ENCODE measurements at regions not wholly inside any gene's neighbourhood (a gene's known extent, or its start where the extent isn't known, plus 50 kb on each side); places are given as distances from the start of the nearest gene placed in this dataset.

DNA sequence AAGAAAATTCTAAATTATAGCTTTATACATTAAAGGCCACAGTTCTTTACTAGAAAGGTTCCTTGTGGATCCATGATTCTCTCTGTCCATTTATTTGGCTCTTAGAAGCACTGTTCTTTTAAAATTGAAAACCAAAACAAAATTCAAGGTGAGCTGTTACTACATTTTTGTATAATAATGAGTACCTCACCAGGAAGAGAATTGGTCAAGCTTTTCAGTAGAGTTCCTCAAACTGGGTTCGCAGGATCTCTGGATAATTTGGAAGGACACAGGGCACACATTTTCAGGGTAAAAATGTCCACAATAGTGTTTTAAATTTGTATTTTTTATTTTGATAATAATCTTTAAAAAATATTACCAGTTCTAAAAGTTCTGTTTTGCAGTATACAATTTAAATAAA is 93.0 kb downstream of the PPP1R3A start:
- no peak for DNase-seq

GRCh38 chr7:113824117-113824823 is 94.5 kb downstream of the PPP1R3A start:
- no peak for DNase-seq

DNA sequence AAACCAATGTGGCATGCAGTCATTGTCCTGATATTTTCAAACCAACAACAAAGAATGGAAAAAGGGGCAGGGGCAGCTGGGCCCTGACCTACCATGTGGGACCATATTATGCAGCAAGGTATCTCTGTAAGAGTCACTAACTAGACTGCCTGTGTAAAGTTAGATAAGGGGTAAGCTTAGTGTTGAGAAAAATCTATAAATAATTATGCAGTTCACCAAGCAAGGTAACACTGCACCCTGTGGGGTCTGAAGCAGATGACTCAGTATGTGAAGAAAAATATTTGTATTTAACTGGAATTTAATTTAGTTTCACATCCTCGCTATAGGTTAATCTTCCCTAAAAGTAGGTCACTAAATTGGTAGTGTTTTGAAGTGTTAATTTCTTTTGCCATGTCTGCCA is 99.3 kb downstream of the PPP1R3A start:
- DNase-seq, result no peak

- no peak for DNase-seq
These were observed 102.2 kb downstream of the PPP1R3A start for GRCh38 chr7:113816639-113817038.

DNA sequence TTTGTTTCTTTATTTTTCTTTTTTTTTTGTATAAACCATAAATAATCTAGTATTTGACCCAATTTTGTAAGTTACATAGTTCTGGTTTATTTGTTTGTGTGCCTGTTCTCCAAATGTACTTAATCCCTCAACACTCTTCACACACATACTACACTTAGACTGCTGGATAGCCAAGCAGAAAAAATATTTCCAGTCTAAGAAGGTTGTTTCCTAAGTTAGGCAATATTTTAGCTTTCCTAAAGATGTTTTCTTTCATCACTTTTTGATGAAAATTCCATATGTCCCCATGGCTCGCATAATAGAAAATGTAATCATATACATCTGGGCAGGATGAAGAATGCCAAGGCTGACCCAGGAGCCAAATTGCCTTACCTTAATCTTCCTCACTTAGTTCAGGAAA is 105.3 kb downstream of the PPP1R3A start:
- no peak for DNase-seq

GRCh38 chr7:113812591-113813255 is 106.1 kb downstream of the PPP1R3A start:
- DNase-seq, result no peak

- DNase-seq, result no peak
These were observed 108.6 kb downstream of the PPP1R3A start for GRCh38 chr7:113810080-113810744.

GRCh38 chr7:113809581-113809980 is 109.2 kb downstream of the PPP1R3A start:
- DNase-seq, result no peak

- no peak for DNase-seq
These were observed 112.0 kb downstream of the PPP1R3A start for GRCh38 chr7:113806633-113807327.

GRCh38 chr7:113805976-113806375 is 112.8 kb downstream of the PPP1R3A start:
- no peak for DNase-seq

GRCh38 chr7:113804475-113805095 is 114.2 kb downstream of the PPP1R3A start:
- no peak for DNase-seq

GRCh38 chr7:113801751-113802150 is 117.1 kb downstream of the PPP1R3A start:
- DNase-seq, result no peak

DNA sequence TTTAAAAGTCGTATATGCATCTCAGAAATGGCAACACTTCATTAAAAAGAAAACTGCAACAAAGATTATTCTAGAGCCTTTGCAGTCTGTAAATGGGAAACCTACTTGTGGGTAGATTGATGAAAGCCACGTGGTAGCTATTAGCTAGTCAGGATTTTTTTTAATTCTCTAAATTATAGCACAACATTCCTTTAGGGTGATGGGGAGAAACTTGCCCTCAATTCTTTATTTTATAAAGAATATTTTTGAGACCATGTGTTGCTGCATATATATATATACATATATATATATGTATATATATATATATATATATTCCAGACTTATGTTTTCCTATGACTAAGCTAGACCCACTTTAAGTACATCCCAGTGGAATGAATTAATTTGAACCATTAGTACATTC is 118.0 kb downstream of the PPP1R3A start:
- DNase-seq, result no peak

GRCh38 chr7:113799896-113800295 is 118.9 kb downstream of the PPP1R3A start:
- DNase-seq, result no peak

GRCh38 chr7:113797420-113798010 is 121.3 kb downstream of the PPP1R3A start:
- DNase-seq, result no peak

GRCh38 chr7:113796557-113796956 is 122.3 kb downstream of the PPP1R3A start:
- no peak for DNase-seq

DNA sequence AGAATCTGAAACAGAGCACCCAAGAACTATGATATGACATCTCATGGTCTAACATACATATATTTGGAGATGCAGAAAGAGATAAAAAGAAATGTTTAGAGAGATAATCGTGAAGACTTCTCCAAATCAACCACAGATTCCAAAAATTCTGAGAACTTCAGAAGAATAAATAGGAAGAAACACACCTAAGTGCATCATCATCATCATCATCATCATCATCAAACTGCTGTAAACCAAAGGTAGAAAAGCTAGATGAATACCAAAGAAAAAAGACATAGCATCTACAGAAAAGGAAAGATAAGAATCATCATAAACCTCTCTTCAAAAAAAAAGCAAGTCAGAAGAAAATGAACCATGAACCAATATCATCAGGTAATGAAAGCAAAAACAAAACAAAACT is 124.2 kb downstream of the PPP1R3A start:
- DNase-seq, result no peak

DNA sequence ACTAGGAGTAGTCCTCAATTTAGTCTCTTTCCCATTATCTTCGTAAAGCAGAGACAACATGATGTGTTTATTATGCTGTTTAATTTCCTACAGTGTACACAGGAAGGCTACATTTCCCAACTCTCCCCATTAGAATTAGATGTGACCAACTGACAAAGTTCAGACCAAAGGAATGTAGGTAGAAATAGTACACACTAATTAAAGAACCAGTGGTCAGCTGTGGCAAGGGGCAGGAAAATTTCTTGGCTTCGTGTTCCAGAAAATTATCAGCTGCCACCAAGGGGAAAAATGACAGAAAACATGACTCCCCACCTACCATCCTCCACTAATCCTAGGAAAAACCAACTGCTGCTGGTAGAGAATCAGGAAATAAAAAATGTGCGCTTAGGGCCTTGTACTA is 125.6 kb downstream of the PPP1R3A start:
- DNase-seq, result no peak

DNA sequence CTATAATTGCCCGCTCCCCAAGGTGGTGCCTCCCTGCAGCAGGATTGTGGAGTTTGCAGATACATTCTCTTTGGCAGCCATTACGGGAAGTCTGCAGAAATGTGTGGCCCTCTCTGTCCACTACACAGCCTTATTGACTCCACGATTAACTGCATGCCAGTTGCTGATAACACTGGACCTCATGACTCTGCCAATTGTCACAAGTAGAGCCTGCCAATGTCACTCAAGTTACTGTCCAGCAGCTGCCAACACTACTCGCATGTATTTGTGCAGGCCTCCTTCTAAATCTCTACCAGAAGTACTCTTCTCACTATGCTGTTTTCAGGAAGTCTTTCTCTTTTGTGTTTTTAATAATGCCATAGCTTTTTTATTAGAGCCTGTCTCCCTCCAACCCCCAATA is 128.8 kb downstream of the PPP1R3A start:
- no peak for DNase-seq

DNA sequence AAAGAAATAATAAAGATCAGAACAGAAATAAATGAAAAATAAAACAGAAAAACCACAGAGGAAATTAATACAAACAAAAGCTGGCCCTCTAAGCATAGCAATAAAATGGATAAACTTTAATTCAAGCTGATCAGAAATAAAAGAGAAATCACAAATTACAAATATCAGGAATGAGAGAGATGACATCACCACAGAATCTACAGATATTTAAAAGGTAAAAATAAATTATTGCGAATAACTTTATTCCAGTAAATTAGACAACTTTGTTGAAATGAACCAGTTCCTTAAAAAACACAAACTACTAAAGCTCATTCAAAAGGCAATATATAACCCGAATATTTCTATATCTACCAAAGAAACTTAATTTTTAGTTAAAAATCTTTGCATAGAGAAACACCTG is 131.7 kb downstream of the PPP1R3A start:
- DNase-seq, result no peak

GRCh38 chr7:113784956-113785355 is 133.9 kb downstream of the PPP1R3A start:
- no peak for DNase-seq

GRCh38 chr7:113784316-113784715 is 134.5 kb downstream of the PPP1R3A start:
- no peak for DNase-seq

DNA sequence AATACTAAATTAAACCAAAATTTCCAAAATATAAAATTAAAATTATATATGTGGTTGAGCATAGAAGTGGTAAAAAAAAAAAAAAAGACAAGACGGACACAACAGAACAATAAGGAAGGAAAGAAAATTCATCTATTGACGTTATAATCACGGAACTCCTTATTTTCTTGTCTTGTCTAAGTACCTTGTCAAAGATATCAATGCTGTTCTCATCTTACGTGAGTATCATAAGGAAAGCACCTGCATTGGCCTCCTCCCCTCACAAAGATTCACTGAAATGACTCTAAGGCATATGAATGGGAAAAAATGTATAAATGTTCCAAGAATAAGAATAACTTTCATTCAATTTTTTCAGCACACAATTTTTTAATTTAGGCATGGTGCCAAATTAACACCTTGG is 135.4 kb downstream of the PPP1R3A start:
- DNase-seq, result no peak
